Activated B cell treated with CpG ODN at 0.5 μM for 24 hours (primary cell): ENCODE measurements at regions not wholly inside any gene's neighbourhood (a gene's known extent, or its start where the extent isn't known, plus 50 kb on each side); places are given as distances from the start of the nearest gene placed in this dataset.

Experiments used
- ATAC-seq: fragments of 200-7000 bp; cut with Tn5 transposase; one replicate; pipeline ENCODE4 v1.10.0; 2021; ENCODE audit warnings: low read depth, mild to moderate bottlenecking, moderate library complexity
- CTCF ChIA-PET: fragments of 350-600 bp; sonication (Branson Sonifier 250); formaldehyde crosslinking; loops from one replicate; lab custom pipeline; 2021; ENCODE audit warnings: antibody characterized with exemption; lab: Charles Lee
- POLR2A ChIA-PET: fragments of 350-600 bp; sonication (Branson Sonifier 250); formaldehyde crosslinking; loops from one replicate; lab custom pipeline; 2021; ENCODE audit warnings: antibody characterized with exemption; lab: Charles Lee
- DNase-seq: peaks from one replicate; pipeline ENCODE4 v3.0.0; 2022
- H3K27ac Mint-ChIP-seq: one replicate; pipeline ENCODE4 v1.8.0; 2020; ENCODE audit warnings: mixed read lengths
- H3K27me3 Mint-ChIP-seq: one replicate; pipeline ENCODE4 v1.8.0; 2021; ENCODE audit warnings: mixed read lengths
- H3K36me3 Mint-ChIP-seq: one replicate; pipeline ENCODE4 v1.8.0; 2021; ENCODE audit warnings: low read depth, mixed read lengths
- H3K4me1 Mint-ChIP-seq: one replicate; pipeline ENCODE4 v1.8.0; 2021; ENCODE audit warnings: mixed read lengths
- H3K4me3 Mint-ChIP-seq: one replicate; pipeline ENCODE4 v1.8.0; 2020; ENCODE audit warnings: mild to moderate bottlenecking, mixed read lengths
- H3K9me3 Mint-ChIP-seq: one replicate; pipeline ENCODE4 v1.8.0; 2020; ENCODE audit warnings: mixed read lengths
- intact Hi-C: fragments of 100-400 bp; cut with micrococcal nuclease; formaldehyde crosslinking; loops from one replicate; pipeline ENCODE4 v1.15.1; 2024
- TF ChIP-seq, protein P1 (sequence below): fragments of 200-600 bp; IDR thresholded peaks from one replicate; pipeline ENCODE4 v1.8.0; 2022; ENCODE audit warnings: antibody characterized with exemption, mild to moderate bottlenecking

DNA sequence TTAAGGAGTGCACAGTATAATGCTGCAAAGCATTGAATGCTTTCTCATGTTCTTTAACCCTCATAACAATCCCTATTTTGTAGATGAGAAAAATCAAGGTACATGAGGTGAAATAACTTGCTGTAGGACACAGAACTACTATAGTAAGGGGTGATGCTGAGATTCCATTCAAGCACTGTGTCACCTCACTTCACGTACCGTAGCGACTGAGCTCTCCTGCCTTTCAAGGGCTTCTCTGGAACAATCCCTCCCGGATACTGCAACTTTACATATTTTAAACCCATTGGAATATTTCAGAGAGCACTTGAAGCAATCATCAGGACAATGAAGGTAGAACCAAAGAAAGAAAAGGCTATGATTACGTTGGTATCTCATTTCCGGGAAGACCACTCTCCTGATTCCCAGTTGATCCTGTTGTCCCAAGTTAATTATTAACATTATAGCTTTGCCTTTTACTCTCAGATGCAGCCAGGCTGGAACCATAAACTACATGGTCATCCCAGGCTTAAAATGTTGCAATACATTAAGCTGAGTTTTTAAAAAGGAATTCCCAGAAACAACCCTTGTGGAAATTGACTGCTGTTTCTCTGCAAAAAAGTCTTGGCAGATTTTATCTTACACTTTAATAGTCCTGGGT, 252.2 kb upstream of the IGF1R start:
- ChIA-PET POLR2A (no interaction called here), CTCF (no interaction called here)
- ATAC-seq (no peak), DNase-seq (no peak)
- Mint-ChIP-seq H3K36me3 (no peaks in the 10 kb centered on the region), H3K27ac (no peak overlapping the region), H3K27me3 (no peaks in the 10 kb centered on the region), H3K4me1 (no peaks in the 10 kb centered on the region), H3K9me3 (no peaks in the 10 kb centered on the region), H3K4me3 (no peak overlapping the region)
- TF ChIP-seq, protein P1, sequence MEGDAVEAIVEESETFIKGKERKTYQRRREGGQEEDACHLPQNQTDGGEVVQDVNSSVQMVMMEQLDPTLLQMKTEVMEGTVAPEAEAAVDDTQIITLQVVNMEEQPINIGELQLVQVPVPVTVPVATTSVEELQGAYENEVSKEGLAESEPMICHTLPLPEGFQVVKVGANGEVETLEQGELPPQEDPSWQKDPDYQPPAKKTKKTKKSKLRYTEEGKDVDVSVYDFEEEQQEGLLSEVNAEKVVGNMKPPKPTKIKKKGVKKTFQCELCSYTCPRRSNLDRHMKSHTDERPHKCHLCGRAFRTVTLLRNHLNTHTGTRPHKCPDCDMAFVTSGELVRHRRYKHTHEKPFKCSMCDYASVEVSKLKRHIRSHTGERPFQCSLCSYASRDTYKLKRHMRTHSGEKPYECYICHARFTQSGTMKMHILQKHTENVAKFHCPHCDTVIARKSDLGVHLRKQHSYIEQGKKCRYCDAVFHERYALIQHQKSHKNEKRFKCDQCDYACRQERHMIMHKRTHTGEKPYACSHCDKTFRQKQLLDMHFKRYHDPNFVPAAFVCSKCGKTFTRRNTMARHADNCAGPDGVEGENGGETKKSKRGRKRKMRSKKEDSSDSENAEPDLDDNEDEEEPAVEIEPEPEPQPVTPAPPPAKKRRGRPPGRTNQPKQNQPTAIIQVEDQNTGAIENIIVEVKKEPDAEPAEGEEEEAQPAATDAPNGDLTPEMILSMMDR, result no peak
- intact Hi-C loops, result no loop called here

DNA sequence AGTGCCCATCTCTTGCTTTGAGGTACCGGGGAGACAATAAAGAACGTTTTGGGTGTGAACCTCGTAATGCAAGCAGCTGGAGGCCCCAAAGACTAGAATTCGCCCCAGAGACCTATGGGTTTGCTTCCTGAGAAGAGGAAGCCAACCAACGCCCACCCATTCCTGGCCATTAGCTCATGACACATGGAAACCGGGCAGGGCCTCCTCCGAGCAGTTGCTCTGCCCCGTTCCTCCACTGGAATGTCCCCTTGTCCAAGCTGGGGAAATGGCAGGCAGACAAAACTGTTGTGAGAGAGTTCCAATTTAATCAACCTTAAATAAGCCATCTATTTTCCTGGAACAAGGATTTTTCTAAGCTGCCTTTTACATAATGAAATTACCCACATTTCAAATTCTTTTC, 250.9 kb upstream of the IGF1R start:
- Mint-ChIP-seq H3K4me3 (no peak overlapping the region), H3K9me3 (no peaks in the 10 kb centered on the region), H3K4me1 (no peaks in the 10 kb centered on the region), H3K27ac (no peak overlapping the region), H3K36me3 (no peaks in the 10 kb centered on the region), H3K27me3 (no peaks in the 10 kb centered on the region)
- TF ChIP-seq, protein P1, result no peak
- no peak for ATAC-seq
- POLR2A ChIA-PET, result no interaction called here
- CTCF ChIA-PET, result no interaction called here
- no peak for DNase-seq
- intact Hi-C loops, result no loop called here

DNA sequence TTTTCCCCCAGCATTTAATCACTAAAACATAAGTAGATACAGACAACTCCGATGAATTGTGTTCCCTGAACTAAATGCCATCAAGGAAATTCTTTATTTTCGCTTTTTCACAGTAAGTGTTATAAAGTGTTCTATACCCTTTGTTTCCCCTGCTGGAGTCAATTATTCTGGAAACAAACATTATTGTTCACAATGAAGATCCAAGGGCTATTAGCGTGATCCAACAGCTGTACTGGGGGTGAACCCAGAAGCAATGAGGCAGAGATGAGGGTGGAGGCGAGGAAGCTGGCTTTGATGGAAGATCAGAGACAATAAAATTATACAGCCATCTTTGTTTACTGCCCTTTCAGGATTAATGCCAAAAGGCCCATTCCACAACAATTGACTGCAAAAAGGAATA, 250.3 kb upstream of the IGF1R start:
- H3K4me1 Mint-ChIP-seq, result no peaks in the 10 kb centered on the region
- TF ChIP-seq, protein P1, result no peak
- no peak overlapping the region for H3K4me3 Mint-ChIP-seq
- H3K36me3 Mint-ChIP-seq, result no peaks in the 10 kb centered on the region
- POLR2A ChIA-PET, result no interaction called here
- ATAC-seq (no peak), DNase-seq (no peak)
- CTCF ChIA-PET, result no interaction called here
- no peak overlapping the region for H3K27ac Mint-ChIP-seq
- H3K9me3 Mint-ChIP-seq, result no peaks in the 10 kb centered on the region
- no peaks in the 10 kb centered on the region for H3K27me3 Mint-ChIP-seq
- intact Hi-C loops, result no loop called here

DNA sequence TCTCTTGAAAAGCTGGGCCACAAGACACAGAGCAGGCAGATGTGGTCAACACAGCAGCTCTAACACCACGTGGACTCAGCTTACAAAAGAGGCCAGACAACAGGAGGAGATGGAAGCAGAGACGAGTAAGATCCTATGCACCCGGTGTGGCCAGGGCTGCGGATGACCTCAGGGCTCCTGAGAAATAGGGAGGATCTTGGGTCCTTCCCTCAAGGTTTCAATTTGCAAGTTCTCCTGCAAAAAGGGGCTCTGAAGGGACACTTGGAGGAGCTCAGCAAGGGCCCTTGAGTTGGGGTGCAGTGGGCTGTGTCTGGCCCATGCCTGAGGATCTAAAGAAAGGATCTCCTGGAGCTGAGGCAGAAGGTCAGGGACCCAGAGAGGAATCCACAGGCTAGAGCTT, 249.5 kb upstream of the IGF1R start:
- Mint-ChIP-seq H3K36me3 (no peaks in the 10 kb centered on the region), H3K4me3 (no peak overlapping the region), H3K27me3 (no peaks in the 10 kb centered on the region), H3K4me1 (no peaks in the 10 kb centered on the region), H3K9me3 (no peaks in the 10 kb centered on the region), H3K27ac (no peak overlapping the region)
- CTCF ChIA-PET, result no interaction called here
- DNase-seq (no peak), ATAC-seq (no peak)
- POLR2A ChIA-PET, result no interaction called here
- intact Hi-C loops, result no loop called here
- TF ChIP-seq, protein P1, result no peak

DNA sequence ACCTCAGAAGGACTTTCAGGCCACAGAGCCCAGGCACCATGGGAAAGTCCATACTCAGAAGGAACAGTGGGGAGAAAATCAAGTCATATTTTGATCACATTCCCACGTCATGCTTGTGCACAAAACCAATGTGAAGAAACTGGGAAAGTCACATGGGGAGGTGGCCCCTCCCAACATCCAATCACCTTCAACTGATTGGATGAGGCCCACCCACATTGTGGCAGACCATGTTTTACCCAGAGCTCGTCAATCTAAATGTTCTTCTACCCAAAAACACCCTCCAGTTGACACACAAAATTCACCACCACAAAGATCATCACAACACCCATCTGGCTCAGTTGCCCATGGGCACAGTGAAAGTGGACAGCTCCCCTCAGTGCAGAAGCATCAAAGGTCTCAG, 248.2 kb upstream of the IGF1R start:
- no peaks in the 10 kb centered on the region for H3K9me3 Mint-ChIP-seq
- no peaks in the 10 kb centered on the region for H3K27me3 Mint-ChIP-seq
- H3K36me3 Mint-ChIP-seq, result no peaks in the 10 kb centered on the region
- H3K4me3 Mint-ChIP-seq, result no peak overlapping the region
- intact Hi-C loops, result no loop called here
- ChIA-PET CTCF (no interaction called here), POLR2A (no interaction called here)
- TF ChIP-seq, protein P1, result no peak
- H3K4me1 Mint-ChIP-seq, result no peaks in the 10 kb centered on the region
- ATAC-seq (no peak), DNase-seq (no peak)
- no peak overlapping the region for H3K27ac Mint-ChIP-seq
